KMS-11 (cell line): ENCODE measurements at regions not wholly inside any gene's neighbourhood (a gene's known extent, or its start where the extent isn't known, plus 50 kb on each side); places are given as distances from the start of the nearest gene placed in this dataset.

ENCODE experiments used
- H2AFZ ChIP-seq: fragments of 200-600 bp; sonication (generic); 2 replicates; pipeline ENCODE4 v1.6.1; 2016; ENCODE audit warnings: antibody characterized with exemption, mixed run types, low read depth
- H3K27ac ChIP-seq: fragments of 200-600 bp; sonication (generic); 2 replicates; pipeline ENCODE4 v1.6.1; 2016; ENCODE audit warnings: mild to moderate bottlenecking, mixed run types
- H3K27me3 ChIP-seq: fragments of 200-600 bp; sonication (generic); 2 replicates; pipeline ENCODE4 v1.6.1; 2017; ENCODE audit warnings: mild to moderate bottlenecking, low read depth, mixed run types, moderate library complexity; ENCODE audit not compliant: insufficient read depth
- H3K36me3 ChIP-seq: fragments of 200-600 bp; sonication (generic); 2 replicates; pipeline ENCODE4 v1.6.1; 2017; ENCODE audit warnings: mild to moderate bottlenecking, mixed run types; ENCODE audit not compliant: insufficient read depth
- H3K4me1 ChIP-seq: fragments of 200-600 bp; sonication (generic); 2 replicates; pipeline ENCODE4 v1.6.1; 2016; ENCODE audit warnings: mild to moderate bottlenecking, low read depth, mixed run types; ENCODE audit not compliant: poor library complexity, severe bottlenecking
- H3K4me2 ChIP-seq: fragments of 200-600 bp; sonication (generic); 2 replicates; pipeline ENCODE4 v1.7.0; 2016; ENCODE audit warnings: mild to moderate bottlenecking, mixed run types
- H3K4me3 ChIP-seq: fragments of 200-600 bp; sonication (generic); IDR thresholded peaks from 2 replicates; pipeline ENCODE4 v1.6.1; 2017; ENCODE audit warnings: low read depth, low read length, mixed read lengths; ENCODE audit not compliant: insufficient read depth
- H3K79me2 ChIP-seq: fragments of 200-600 bp; sonication (generic); 2 replicates; pipeline ENCODE4 v1.6.1; 2016; ENCODE audit warnings: low read depth, mixed run types; ENCODE audit not compliant: insufficient read depth
- H3K9ac ChIP-seq: fragments of 200-600 bp; sonication (generic); 2 replicates; pipeline ENCODE4 v1.6.1; 2016; ENCODE audit warnings: mild to moderate bottlenecking, mixed run types
- H4K20me1 ChIP-seq: fragments of 200-600 bp; sonication (generic); 2 replicates; pipeline ENCODE4 v1.6.1; 2016; ENCODE audit warnings: mild to moderate bottlenecking, mixed run types; ENCODE audit not compliant: insufficient read depth
- TF ChIP-seq, protein P1 (sequence below): fragments of 200-600 bp; sonication (generic); conservative IDR thresholded peaks from 2 replicates; pipeline ENCODE4 v1.6.1; 2017; ENCODE audit warnings: low read depth, mild to moderate bottlenecking, antibody characterized with exemption, low read length, moderate library complexity, mixed read lengths

DNA sequence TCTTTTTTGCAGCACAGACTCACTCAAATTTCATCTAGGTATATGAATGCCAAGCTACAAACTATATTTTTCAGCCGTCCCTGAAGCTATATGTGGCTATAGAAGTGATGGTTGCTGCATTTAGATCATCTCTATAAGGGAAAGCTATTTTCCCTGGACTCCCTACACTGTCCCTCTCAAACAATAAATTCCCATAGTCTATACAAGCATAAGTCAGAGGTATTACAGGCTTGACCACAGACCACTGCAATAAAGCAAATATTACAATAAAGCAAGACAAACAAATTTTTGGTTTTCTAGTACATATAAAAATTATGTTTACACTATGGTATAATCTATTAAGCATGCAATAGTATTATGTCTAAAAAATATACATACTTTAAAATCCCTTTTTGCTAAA lies 1015.5 kb upstream of the LRRN3 start:
- H3K79me2 ChIP-seq: no peaks in the 10 kb centered on the region
- no peaks in the 10 kb centered on the region for H3K36me3 ChIP-seq
- no peak overlapping the region for H3K9ac ChIP-seq
- H3K27ac ChIP-seq: no peak overlapping the region
- H3K4me3 ChIP-seq: no peak overlapping the region
- no peaks in the 10 kb centered on the region for H3K4me1 ChIP-seq
- H3K4me2 ChIP-seq: no peak overlapping the region
- no peaks in the 10 kb centered on the region for H3K27me3 ChIP-seq
- TF ChIP-seq, protein P1, sequence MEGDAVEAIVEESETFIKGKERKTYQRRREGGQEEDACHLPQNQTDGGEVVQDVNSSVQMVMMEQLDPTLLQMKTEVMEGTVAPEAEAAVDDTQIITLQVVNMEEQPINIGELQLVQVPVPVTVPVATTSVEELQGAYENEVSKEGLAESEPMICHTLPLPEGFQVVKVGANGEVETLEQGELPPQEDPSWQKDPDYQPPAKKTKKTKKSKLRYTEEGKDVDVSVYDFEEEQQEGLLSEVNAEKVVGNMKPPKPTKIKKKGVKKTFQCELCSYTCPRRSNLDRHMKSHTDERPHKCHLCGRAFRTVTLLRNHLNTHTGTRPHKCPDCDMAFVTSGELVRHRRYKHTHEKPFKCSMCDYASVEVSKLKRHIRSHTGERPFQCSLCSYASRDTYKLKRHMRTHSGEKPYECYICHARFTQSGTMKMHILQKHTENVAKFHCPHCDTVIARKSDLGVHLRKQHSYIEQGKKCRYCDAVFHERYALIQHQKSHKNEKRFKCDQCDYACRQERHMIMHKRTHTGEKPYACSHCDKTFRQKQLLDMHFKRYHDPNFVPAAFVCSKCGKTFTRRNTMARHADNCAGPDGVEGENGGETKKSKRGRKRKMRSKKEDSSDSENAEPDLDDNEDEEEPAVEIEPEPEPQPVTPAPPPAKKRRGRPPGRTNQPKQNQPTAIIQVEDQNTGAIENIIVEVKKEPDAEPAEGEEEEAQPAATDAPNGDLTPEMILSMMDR: no peak
- H2AFZ ChIP-seq: no peak overlapping the region
- H4K20me1 ChIP-seq: no peaks in the 10 kb centered on the region

- no peak overlapping the region for H2AFZ ChIP-seq
- H3K36me3 ChIP-seq: no peaks in the 10 kb centered on the region
- no peaks in the 10 kb centered on the region for H3K79me2 ChIP-seq
- no peak overlapping the region for H3K4me3 ChIP-seq
- no peak overlapping the region for H3K9ac ChIP-seq
- H3K27ac ChIP-seq: no peak overlapping the region
- TF ChIP-seq, protein P1: no peak
- no peaks in the 10 kb centered on the region for H4K20me1 ChIP-seq
- H3K27me3 ChIP-seq: no peaks in the 10 kb centered on the region
- no peak overlapping the region for H3K4me2 ChIP-seq
- no peaks in the 10 kb centered on the region for H3K4me1 ChIP-seq
Measured at GRCh38 chr7:110076194-110076593, 1014.7 kb upstream of the LRRN3 start.

- H3K79me2 ChIP-seq: no peaks in the 10 kb centered on the region
- no peak overlapping the region for H3K9ac ChIP-seq
- H3K4me2 ChIP-seq: no peak overlapping the region
- H3K27me3 ChIP-seq: no peaks in the 10 kb centered on the region
- H3K4me1 ChIP-seq: no peaks in the 10 kb centered on the region
- no peak overlapping the region for H3K4me3 ChIP-seq
- no peak overlapping the region for H2AFZ ChIP-seq
- TF ChIP-seq, protein P1: no peak
- no peaks in the 10 kb centered on the region for H3K36me3 ChIP-seq
- H3K27ac ChIP-seq: no peak overlapping the region
- H4K20me1 ChIP-seq: no peaks in the 10 kb centered on the region
Measured at GRCh38 chr7:110084181-110084807, 1006.6 kb upstream of the LRRN3 start.

- H4K20me1 ChIP-seq: no peaks in the 10 kb centered on the region
- no peak overlapping the region for H3K27ac ChIP-seq
- H2AFZ ChIP-seq: no peak overlapping the region
- no peak overlapping the region for H3K4me2 ChIP-seq
- H3K79me2 ChIP-seq: no peaks in the 10 kb centered on the region
- no peaks in the 10 kb centered on the region for H3K4me1 ChIP-seq
- no peak overlapping the region for H3K4me3 ChIP-seq
- TF ChIP-seq, protein P1: peak; percentile 34; the same call in 1 of the 2 replicates
- no peaks in the 10 kb centered on the region for H3K27me3 ChIP-seq
- H3K36me3 ChIP-seq: no peaks in the 10 kb centered on the region
- no peak overlapping the region for H3K9ac ChIP-seq
Measured at GRCh38 chr7:110090110-110090820, 1000.7 kb upstream of the LRRN3 start.
